ENCODE measurements at regions not wholly inside any gene's neighbourhood (a gene's known extent, or its start where the extent isn't known, plus 50 kb on each side); places are given as distances from the start of the nearest gene placed in this dataset.

DNA sequence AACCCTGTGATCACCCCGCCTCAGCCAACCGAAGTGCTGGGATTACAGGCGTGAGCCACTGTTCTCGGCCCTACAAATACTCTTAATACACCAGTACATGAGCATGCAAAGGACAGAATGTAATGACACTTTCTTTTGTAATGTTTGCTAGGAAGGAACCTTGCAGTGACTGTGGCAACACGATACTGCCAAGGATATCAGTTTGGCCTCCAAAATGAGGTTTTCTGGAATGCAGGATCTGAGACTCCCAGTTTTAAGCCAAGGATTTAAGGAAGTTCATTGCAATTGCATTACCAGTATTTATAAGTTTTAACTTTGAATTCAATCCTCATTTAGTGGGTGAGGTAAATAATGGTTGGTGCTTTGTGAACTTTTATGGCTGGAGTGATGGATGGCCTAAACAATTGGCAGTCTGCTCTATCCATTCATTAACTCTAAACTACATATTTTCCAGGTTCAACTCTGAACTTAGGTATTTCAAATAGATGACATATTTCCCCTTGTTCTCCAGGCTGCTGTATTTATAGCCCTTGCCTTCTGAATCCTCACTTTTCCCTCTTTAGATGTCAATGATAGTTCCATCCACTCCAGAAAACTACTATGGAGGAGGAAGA, 330.3 kb downstream of the C11orf87 start (continued):
- TF ChIP-seq MTF1 (CRISPR knock-in tag; IDR thresholded peaks at IDR 0.05) (no peak), HDAC6 (IDR thresholded peaks at IDR 0.05; ENCODE audit: low read depth, low read length) (no peak), HMG20B (CRISPR knock-in tag; conservative IDR thresholded peaks at IDR 0.05) (no peak)

- H3K36me3 ChIP-seq (replicated peaks in 1 of 2; ENCODE audit: control insufficient read depth in 1 of 2, insufficient read depth in 2 of 2, low read length in 2 of 2): no peaks in the 10 kb centered on the region
- no peak overlapping the region for H3K27ac ChIP-seq (ENCODE audit: extremely low read length, insufficient read depth, low read length)
- H3K9ac ChIP-seq (ENCODE audit: insufficient read depth, low read depth, low read length): no peak overlapping the region
- intact Hi-C loops (cut with micrococcal nuclease; ENCODE audit: unreplicated experiment) (no loop called here), in situ Hi-C loops (cut with HindIII; ENCODE audit: extremely low pct_ligation_motif_present, low pct_unique_long_range_greater_than_20kb) (no loop called here)
- DNase-seq (ENCODE audit: low spot score) (no peak), ATAC-seq (no peak), FAIRE-seq (no peak)
- no peak overlapping the region for H2AFZ ChIP-seq (ENCODE audit: low read length)
- no peaks in the 10 kb centered on the region for H3K4me1 ChIP-seq (ENCODE audit: insufficient read depth, low read length)
- ChIA-PET CTCF (ENCODE audit: low intra/inter-chr PET ratio, low total read pairs) (no interaction called here), POLR2A (no interaction called here)
- 18% methylated on average over 1 of the region's 1 CpG for WGBS (ENCODE audit: low lambda C conversion rate)
- H3K27me3 ChIP-seq (ENCODE audit: control insufficient read depth in 1 of 2, insufficient read depth in 2 of 2, low read length in 2 of 2): no peaks in the 10 kb centered on the region
- no peaks in the 10 kb centered on the region for H3K9me3 ChIP-seq (ENCODE audit: low read length)
- no TSS peak for BruUV-seq (replicated peaks)
- H3K4me2 ChIP-seq (ENCODE audit: low read depth, low read length): no peak overlapping the region
- H3K79me2 ChIP-seq (ENCODE audit: insufficient read depth, low read length): no peaks in the 10 kb centered on the region
- H4K20me1 ChIP-seq (ENCODE audit: insufficient read depth, low read length): no peaks in the 10 kb centered on the region
- no peak overlapping the region for H3K4me3 ChIP-seq (replicated peaks in 1 of 3; ENCODE audit: insufficient read depth in 1 of 3, low read depth in 2 of 3, low read length in 3 of 3)
- TF ChIP-seq HNRNPLL (IDR thresholded peaks at IDR 0.05; ENCODE audit: low read depth, low read length, poor library complexity, severe bottlenecking) (no peak), HMGXB4 (CRISPR knock-in tag; IDR thresholded peaks at IDR 0.05; ENCODE audit: borderline replicate concordance in 1 of 2, low read depth in 1 of 2) (no peak), ZNF619 (CRISPR knock-in tag; IDR thresholded peaks at IDR 0.05) (no peak), ZNF513 (CRISPR knock-in tag; conservative IDR thresholded peaks at IDR 0.05) (no peak), ZNF17 (CRISPR knock-in tag; IDR thresholded peaks at IDR 0.05) (no peak), TRAFD1 (CRISPR knock-in tag; IDR thresholded peaks at IDR 0.05; ENCODE audit: borderline replicate concordance) (no peak)
These were observed 334.5 kb downstream of the C11orf87 start for GRCh38 chr11:109756521-109756920.

Data from HepG2 (cell line).